GM21447 (cell line): ENCODE measurements at regions not wholly inside any gene's neighbourhood (a gene's known extent, or its start where the extent isn't known, plus 50 kb on each side); places are given as distances from the start of the nearest gene placed in this dataset.

Experiments used
- ATAC-seq: cut with Tn5 transposase; IDR thresholded peaks from one replicate; pipeline ENCODE4 v1.9.1; 2021; ENCODE audit not compliant: unreplicated experiment

DNA sequence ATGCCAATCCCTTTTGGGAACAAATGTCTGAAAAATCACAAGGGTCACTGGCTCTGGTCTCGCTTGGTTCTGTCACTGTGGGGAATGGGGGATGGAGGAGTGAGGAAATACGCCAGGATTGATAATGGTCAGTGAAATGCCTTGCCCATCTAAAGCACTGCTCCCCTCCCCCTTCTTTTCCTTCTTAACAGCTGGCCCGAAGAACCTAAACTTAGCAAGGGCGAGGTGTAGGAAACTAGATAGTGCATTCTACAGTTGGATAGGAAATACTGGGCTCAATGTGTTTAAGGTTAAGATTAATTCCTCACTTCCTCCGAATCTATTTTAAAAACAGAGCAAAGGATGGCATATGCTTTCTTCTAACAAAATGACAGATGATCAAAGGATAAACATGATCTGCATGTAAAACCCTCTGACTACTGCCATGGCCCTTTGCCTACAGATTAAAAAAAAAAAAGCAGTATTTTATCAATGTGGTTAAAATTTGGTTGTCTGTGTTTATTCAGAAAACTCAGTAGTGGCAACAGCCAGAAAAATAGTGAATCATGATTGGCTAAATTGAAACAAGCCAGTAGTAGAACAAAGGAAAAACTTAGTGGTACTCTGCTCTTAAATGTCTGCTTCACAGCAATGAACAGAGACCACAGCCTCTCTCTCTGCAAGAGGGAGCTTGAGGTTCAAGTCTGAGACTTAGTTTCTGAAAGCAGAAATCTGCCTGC, 86.1 kb upstream of the VAV3 start:
- no peak for ATAC-seq

DNA sequence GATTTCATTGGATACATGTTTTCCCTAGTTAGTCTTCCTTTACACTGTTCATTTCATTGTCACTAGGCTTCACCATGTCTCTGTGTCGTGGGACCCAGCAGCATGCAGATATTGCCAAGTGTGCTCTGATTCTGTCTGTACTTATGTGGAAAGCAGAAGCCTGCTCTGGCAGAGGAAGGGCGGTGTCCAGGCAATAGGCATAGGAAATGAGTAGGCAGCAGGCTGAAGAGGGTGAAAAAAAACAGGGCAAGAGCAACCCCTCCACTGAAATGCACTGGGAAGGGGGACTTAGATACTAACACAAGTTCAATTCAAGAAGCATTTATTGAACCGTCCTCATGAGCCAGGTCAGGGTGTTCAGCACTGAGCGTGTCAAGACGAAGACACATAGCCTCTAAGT, 85.2 kb upstream of the VAV3 start:
- ATAC-seq = no peak

DNA sequence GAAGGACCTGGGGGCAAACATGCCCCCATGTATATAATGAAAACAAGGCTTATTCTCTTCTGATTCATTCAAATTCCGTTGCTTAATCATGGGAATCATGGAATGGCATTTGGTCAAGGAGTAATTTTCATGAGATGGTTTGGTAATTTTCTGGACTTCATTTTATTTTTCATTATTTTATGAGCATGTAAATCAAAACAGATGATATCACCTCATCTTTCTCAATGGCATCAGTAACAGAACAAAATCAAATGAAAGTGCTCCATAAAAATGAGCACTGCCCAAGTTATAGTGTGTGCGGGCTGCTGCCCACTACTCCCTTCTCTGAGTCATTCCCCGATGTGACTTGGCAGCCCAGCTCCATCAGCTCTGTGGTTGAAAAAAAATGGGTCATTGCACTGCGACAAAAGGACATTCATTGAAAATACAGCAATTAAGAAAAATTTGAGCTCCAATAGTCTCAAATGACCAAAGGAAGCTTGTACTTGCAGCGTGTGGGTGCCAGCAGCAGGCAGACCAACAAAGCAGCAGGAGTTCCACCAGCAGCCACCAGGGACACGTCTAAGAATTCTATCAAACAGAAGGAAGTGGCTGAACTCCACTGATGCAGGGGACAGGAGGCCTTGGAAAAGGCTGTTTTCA, 84.3 kb upstream of the VAV3 start:
- ATAC-seq = no peak

DNA sequence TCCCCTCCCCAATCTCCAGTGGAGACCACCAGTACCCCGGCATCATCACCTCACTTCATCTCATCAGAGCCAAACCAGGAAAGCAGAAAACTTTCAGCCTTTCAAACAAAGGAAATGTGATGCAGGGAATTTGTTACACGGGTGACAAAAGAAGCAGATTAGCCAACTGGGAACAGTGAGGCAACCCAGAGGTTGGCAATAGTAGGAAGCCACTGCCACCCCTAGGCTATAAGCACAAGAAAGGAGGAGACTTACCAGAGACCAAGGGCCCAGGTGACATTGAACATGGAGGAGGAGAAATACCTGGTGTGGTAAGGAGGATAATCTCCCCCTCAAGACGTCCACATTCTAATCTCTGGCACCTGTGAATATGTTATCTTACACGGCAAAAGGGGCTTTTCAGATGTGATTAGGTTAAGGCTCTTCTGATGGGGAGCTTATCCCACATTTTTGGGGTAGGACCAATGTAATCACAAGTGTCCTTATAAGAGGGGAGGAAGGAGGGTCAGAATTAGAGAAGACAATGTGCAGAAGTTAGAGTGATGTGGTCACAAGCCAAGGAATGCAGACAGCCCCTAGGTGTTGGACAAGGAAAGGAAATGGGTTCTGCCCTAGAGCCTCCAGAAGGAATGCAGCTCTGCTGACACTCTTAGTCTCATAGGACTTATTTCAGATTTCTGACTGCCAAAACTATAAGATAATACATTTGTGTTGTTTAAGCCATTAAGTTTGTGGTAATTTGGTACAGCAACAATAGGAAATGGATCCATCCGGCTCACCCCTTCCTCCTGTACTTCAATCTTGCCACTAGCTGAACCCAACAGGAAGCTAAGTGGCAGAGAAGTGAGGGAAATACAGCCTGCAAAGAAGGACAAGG, 83.6 kb upstream of the VAV3 start:
- no peak for ATAC-seq

DNA sequence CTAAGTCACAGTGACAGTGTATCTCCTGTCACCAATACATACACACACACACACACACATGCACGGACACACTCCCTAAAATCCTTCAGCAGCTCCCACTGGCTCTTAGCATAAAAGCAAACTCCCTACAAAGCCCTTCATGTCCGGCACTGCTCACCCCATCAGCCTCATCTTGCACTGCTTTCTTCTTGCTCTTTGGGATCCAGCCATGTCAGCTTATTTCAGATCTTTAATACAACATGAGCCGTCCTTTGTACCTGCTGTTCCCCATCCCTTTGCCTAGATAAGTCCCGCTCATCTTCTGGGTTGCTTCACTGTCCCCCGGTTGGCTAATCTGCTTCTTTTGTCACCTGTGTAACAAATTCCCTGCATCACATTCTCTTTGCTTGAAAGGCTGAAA, 82.1 kb upstream of the VAV3 start:
- no peak for ATAC-seq

DNA sequence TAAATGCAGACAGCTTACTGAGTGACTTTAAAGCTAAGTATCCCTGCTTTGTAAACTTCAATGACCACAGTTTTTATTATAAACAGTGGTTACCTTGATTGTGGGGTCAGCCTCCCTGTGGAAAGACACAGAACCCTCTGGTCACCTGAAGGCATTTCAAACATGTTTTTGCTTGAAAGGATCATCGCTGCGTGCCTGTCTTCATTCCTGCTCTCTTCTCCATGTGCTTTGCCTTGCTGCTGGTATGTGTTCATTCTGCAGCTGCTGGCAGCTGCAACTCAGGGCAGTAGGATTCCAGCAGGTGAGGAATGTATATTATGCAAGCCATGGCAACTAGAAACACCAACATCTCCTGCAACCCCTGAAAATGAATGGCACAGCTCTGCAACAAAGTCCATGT, 81.0 kb upstream of the VAV3 start:
- ATAC-seq = no peak

DNA sequence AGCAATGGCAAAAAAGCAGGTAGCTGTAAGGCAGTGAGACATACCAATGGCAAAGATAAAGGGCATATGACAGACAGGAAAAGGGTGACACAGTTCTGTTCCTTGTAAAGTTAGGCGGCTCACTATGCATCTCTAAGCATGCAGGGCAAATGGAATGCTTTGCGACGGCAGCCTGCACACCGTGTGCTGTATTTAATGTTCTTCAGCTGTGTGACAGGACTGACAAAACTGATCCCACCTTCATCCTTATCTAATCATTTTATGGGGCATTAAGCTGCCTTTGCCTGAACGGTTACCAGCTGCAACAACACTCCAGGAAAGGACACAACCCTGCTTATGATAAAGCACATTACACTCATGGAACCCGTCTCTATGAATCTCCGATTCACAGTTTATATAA, 80.5 kb upstream of the VAV3 start:
- no peak for ATAC-seq

DNA sequence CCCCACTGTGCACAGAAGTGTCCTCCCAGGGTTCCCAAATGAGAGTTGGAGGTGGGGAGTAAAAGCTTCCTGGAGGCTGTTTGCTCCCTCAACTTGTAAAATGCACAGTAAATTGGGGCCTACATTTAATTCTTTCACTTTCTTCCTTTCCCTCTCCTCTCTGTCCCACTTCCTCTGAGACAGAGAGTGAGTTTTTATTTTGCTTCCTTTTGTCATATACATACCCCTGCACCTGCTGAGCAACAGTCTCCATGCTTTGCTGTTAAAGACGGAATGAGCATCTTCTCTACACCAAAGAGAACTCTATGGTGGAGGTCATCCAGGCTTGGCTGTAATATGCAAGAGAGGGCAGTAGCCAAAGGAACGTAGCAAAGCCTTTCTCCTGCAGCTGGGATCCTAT, 79.3 kb upstream of the VAV3 start:
- ATAC-seq = no peak

DNA sequence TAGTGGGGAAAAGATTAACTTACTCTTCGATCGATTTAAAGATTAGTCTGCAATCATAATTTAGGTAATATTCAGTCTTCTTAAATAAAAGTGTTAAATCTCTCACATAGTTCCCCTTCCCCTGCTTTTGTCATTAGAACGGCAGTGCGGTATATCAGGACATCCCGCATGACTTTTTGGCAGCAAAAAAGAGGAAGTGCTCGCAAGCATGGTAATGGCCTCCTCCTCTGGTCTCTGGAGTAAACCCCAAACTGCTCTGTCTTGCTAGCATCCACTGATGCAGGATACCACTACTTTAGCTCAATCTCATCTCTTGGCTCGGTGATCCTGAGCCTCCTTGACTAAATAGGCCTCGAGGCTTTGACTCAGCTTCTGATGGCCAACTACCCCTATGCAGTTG, 78.7 kb upstream of the VAV3 start:
- ATAC-seq = no peak

DNA sequence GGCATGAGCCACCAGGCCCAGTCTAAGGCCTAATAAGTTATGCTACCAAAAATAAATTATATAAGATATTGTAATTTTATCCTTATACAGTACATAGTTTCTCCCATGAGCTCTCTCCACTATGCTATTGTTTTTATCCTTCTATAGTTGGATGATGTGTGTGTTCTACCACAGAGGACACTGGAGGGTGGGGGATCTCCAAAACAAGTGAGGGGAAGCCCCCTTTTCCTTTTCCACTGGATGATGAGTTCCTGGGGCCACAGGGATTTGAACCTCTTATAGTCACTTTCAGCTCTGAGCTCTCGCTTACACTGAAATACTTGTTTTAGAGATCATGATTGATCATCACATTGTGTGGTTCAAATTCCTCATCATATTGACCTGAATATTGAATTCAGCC, 77.6 kb upstream of the VAV3 start:
- ATAC-seq = no peak

DNA sequence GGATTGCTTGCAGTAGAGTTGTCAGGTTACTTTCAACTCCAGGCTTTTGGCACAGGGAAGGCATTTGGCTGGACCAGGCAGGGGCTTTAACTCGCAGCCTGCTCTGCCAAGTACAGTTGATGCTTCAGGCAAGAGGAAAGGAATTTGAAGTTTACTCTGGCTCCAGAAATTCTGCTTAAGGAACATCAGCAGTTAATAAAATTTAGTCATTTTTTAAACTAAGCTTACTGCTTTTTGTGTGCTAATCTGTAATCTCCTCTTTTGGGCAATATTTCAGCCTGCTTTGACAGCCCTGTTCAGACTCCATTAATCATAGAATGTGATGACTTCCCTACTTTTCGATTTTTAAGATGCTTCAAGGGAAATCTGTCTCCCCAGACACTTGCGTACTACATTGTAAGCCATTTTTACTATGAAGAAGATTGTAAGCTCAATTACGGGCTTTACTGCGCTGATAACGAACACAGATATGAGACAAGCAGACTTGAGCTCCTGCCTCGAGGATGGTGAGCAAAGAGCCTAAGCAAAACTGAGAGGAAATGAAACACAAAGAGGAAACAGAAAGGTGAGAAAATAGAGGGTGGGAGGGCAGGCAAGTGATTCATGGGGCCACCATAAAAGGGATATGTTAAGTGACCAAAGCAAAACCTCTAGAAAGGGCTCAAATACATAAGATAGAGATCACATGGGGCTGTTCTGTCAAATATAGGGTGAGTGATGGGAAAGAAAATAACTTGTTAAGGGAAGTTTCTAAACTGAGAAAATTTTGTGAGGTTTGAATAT, 76.6 kb upstream of the VAV3 start:
- no peak for ATAC-seq

DNA sequence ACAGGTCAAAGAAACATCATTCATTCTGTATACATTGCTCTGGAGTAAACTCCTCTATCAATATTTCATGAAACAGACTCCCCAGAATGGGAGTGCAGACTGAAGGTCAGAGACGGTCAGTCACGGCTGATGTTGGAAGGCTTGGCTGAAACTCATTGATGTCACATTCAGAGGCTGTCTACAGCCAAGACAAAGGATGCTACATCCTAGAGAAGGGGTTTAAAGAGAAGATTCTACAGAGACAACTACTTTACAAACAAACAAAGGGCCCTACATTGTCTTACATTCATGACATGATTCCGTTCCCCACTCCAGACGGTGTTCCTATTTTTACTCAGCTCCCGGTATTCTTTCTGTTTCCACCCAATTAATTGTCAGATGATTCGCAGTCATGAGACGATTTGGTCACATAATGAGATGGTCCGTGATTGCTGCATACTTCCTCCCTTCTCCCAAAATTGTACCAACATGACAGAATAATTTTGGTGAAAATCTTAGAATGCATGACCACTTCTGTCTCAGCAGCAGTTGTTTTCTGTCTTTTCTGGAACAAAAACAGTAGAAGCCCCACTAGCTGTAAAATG, 73.8 kb upstream of the VAV3 start:
- ATAC-seq = no peak

DNA sequence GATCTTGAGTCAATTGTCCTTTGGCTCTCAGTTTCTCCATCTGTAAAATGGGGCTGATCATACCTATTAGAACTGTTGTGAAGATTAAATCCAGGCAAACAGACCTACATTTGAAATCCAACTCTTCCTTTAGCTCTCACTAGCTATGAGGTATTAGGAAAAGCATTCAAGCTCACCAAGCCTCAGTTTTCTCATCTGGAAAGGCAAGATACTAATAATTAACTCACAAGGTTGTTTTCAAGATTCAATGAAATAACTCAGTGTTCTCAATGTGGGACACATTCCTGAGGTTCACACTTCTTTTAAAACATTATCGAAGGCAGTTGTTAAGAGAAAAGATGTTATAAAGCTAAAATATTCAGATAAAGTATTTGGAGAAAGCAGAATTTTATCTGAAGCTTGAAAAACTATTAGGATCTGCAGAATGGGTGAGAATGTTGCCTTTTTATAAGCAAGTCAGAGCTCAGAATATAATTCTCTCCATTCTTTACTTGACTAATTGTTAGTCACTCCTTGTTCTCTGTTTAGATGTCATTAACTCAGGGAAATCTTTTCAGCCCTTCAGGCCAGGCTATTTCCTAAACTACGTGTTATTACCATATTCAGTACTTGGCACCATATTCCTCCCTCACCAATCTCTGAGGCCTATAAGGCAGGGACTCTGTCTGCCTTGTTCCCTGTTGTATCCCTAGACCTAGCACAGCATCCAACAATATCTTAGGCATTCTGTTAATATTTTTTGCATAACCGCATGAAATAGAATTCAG, 72.0 kb upstream of the VAV3 start:
- no peak for ATAC-seq

DNA sequence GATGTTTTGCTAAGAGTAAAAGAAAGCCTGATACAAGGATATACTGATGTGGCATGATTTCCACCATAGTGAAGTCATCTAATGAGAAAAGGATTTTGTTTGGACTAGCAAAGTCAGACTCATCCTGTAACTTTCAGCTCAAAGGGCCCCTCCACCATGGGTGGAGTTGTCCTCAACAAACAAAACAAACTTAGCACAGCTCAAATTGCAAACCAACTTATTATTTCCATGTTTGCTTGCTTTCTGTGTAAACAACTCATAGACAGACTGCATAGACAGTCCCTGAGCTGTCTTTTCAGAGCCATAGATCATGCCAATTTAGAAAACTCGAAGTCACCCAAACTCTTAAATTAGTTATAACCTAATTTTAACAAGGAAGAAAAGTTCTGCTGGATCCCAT, 69.4 kb upstream of the VAV3 start:
- no peak for ATAC-seq

DNA sequence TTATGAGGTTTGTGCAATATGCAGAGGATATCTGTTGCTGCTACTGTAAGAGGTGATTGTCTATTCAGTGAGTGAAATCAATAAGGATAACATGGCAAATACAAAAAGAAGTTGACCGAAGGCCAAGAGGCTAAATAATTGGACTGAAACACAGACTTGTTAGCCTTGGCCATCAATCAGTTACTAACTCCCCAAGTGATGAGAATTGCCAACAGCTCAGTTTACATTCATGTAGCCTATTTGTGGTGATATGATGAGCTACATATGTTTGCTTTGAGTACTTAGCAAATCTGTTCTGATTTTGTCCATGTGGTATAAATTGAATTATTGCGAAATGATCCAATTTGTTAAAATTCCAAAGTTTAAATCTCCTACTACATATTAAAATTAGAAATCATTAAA, 68.6 kb upstream of the VAV3 start:
- ATAC-seq = no peak

DNA sequence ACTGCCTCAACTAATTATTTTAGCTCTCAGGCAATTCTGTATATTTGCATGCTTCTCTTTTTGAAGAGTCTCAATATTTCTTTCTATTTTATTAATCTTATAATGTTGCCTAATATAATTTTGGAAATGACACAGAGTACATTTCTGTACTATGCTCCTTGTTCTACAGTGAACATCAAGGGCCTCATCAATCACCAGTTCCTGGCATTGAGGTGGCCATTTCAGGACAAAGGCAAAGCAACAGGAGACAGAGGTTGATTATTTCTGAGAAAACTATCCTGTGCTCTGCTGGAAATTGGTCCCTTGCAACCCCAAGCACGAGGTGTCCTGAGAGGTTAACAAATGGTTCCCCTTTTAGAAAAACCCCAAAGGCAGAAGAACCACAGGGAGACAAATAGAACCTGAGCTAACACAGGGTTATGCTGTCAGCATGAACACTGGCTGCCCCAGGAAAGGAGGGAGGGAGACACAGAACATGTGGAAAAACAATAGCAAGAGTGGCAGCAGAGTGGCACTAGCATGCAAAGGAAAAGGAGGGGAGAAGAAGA, 63.9 kb upstream of the VAV3 start:
- ATAC-seq = no peak

DNA sequence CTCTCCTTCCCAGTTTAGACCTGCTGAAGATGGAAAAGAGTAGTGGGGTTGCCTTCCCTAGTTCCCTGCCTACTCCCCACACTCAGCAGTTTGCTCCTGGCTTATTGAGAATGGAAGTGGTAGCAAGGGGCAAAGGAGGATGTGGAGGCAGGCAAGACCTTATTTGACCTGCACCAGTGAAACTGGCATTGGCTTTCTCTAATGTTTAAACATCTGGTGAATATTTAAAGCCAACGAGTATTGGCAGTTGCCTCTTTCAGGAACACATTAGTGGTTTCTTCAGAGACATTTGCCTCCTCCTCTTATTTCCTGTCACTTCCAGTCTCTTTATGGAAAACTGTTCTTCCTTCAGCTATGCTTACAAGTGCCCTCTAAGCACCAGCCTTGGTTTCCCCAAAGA, 62.4 kb upstream of the VAV3 start:
- no peak for ATAC-seq

DNA sequence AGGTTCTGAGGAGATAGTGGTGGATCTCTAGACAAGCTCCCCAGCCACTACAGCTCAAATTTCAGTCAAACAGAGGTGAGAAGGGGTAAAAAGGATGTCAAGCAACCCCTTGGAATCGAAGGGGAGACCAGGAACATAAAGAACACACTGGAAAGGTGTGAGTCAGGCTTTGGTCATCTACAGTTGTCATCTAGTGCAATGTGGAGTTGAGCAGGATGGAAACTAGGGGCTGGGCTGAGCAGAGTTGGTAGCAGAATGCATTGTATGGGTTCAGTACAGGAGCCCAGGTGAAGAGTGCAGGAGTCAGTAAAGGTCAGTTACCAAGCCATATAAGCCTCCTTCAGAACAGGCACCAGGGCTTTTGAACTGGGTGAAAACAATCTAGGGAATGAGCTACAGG, 52.7 kb upstream of the VAV3 start:
- no peak for ATAC-seq

DNA sequence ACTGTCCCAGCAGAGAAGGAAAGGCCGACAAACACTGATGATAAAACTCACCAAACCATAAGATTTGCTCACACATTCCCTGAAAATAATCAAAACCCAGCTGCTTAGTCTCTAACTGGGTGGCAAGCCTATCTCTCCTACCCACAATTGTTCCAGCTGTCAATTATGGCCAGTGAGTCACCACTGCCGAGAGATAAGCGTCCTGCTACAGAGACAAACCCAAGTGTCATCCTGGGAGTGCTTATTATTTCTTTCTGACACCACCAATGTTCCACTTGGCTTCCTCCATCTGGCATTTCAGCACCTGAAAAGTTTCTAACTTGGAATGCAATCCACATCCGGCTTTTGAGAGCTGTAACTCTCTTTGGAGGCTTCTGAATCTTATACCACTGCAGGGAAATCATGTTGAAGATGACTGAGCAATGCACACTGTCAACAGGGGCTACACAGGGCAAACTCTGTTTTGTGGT, 51.5 kb upstream of the VAV3 start:
- ATAC-seq = no peak
